GM19351 (cell line): ENCODE measurements at regions not wholly inside any gene's neighbourhood (a gene's known extent, or its start where the extent isn't known, plus 50 kb on each side); places are given as distances from the start of the nearest gene placed in this dataset.
"Not testable (repeated sequence)": the region's sequence is repeated elsewhere in the genome, so short reads cannot be mapped to it uniquely, and the experiment has no call there.

Experiments used
- ATAC-seq: cut with Tn5 transposase; IDR thresholded peaks from one replicate; pipeline ENCODE4 v1.9.1; 2021; ENCODE audit warnings: mild to moderate bottlenecking, moderate library complexity; ENCODE audit not compliant: unreplicated experiment

- ATAC-seq: no peak
These were observed 274.7 kb upstream of the ID4 start for GRCh38 chr6:19562468-19562867.

GRCh38 chr6:19569563-19569962 lies 267.6 kb upstream of the ID4 start:
- ATAC-seq: no peak

- no peak for ATAC-seq
These were observed 266.0 kb upstream of the ID4 start for GRCh38 chr6:19571176-19571575.

- ATAC-seq: no peak
These were observed 258.7 kb upstream of the ID4 start for GRCh38 chr6:19578481-19578880.

GRCh38 chr6:19584207-19584606 lies 253.0 kb upstream of the ID4 start:
- not testable (repeated sequence) for ATAC-seq

- ATAC-seq: no peak
These were observed 249.8 kb upstream of the ID4 start for GRCh38 chr6:19587238-19587942.

GRCh38 chr6:19590501-19591131 lies 246.6 kb upstream of the ID4 start:
- ATAC-seq: no peak

GRCh38 chr6:19597809-19598320 lies 239.3 kb upstream of the ID4 start:
- ATAC-seq: no peak

GRCh38 chr6:19599796-19600464 lies 237.2 kb upstream of the ID4 start:
- no peak for ATAC-seq

- no peak for ATAC-seq
These were observed 234.6 kb upstream of the ID4 start for GRCh38 chr6:19602434-19603013.

GRCh38 chr6:19603721-19604120 lies 233.4 kb upstream of the ID4 start:
- ATAC-seq: no peak

GRCh38 chr6:19605624-19606023 lies 231.5 kb upstream of the ID4 start:
- no peak for ATAC-seq

GRCh38 chr6:19608546-19608945 lies 228.6 kb upstream of the ID4 start:
- no peak for ATAC-seq

- no peak for ATAC-seq
These were observed 227.1 kb upstream of the ID4 start for GRCh38 chr6:19609972-19610641.

- ATAC-seq: not testable (repeated sequence)
These were observed 224.3 kb upstream of the ID4 start for GRCh38 chr6:19612672-19613466.

- ATAC-seq: no peak
These were observed 223.5 kb upstream of the ID4 start for GRCh38 chr6:19613678-19614077.

GRCh38 chr6:19616022-19616421 lies 221.1 kb upstream of the ID4 start:
- ATAC-seq: no peak

- ATAC-seq: no peak
These were observed 204.9 kb upstream of the ID4 start for GRCh38 chr6:19632230-19632629.

- ATAC-seq: no peak
These were observed 204.4 kb upstream of the ID4 start for GRCh38 chr6:19632786-19633185.

GRCh38 chr6:19635728-19636127 lies 201.4 kb upstream of the ID4 start:
- ATAC-seq: no peak
